GM12892 (cell line): ENCODE measurements at regions not wholly inside any gene's neighbourhood (a gene's known extent, or its start where the extent isn't known, plus 50 kb on each side); places are given as distances from the start of the nearest gene placed in this dataset.

Experiments
- POLR2A ChIP-seq: IDR thresholded peaks from 2 replicates; pipeline ENCODE4 v1.6.1; 2011; ENCODE audit warnings: low read depth, low read length, control low read depth
- POLR2AphosphoS5 ChIP-seq: IDR thresholded peaks from 2 replicates; pipeline ENCODE4 v1.6.1; 2011; ENCODE audit warnings: low read depth, low read length, control low read depth

GRCh38 chr3:117149584-117149983, 440.0 kb downstream of the TUSC7 start:
- TF ChIP-seq POLR2AphosphoS5 (no peak), POLR2A (no peak)
